Astrocyte of the spinal cord (primary cell): ENCODE measurements at regions not wholly inside any gene's neighbourhood (a gene's known extent, or its start where the extent isn't known, plus 50 kb on each side); places are given as distances from the start of the nearest gene placed in this dataset.

Source experiments
- DNase-seq: peaks from one replicate; pipeline ENCODE4 v3.0.0; 2011; ENCODE audit warnings: low read depth, low spot score
- H3K4me3 ChIP-seq: 2 replicates; pipeline ENCODE4 v1.5.1; 2011; ENCODE audit warnings: low read depth, mild to moderate bottlenecking, low read length, moderate library complexity
- in situ Hi-C: cut with HindIII; loops from 2 replicates; pipeline ENCODE4 v1.10.0; 2017; ENCODE audit warnings: low sequenced_read_pairs
- TF ChIP-seq, protein P1 (sequence below): IDR thresholded peaks from 2 replicates; pipeline ENCODE4 v1.5.1; 2012; ENCODE audit warnings: low read depth, mild to moderate bottlenecking, low read length, inconsistent platforms

- TF ChIP-seq, protein P1, sequence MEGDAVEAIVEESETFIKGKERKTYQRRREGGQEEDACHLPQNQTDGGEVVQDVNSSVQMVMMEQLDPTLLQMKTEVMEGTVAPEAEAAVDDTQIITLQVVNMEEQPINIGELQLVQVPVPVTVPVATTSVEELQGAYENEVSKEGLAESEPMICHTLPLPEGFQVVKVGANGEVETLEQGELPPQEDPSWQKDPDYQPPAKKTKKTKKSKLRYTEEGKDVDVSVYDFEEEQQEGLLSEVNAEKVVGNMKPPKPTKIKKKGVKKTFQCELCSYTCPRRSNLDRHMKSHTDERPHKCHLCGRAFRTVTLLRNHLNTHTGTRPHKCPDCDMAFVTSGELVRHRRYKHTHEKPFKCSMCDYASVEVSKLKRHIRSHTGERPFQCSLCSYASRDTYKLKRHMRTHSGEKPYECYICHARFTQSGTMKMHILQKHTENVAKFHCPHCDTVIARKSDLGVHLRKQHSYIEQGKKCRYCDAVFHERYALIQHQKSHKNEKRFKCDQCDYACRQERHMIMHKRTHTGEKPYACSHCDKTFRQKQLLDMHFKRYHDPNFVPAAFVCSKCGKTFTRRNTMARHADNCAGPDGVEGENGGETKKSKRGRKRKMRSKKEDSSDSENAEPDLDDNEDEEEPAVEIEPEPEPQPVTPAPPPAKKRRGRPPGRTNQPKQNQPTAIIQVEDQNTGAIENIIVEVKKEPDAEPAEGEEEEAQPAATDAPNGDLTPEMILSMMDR: no peak
- H3K4me3 ChIP-seq: no peak overlapping the region
- in situ Hi-C loops: no loop called here
- DNase-seq: peak; percentile 4
Observed at GRCh38 chr18:27656905-27657304, 471.8 kb upstream of the CHST9 start.

GRCh38 chr18:27656167-27656778, 471.2 kb upstream of the CHST9 start:
- DNase-seq: peak; percentile 66
- in situ Hi-C loops: no loop called here
- H3K4me3 ChIP-seq: no peak overlapping the region
- TF ChIP-seq, protein P1: no peak

DNA sequence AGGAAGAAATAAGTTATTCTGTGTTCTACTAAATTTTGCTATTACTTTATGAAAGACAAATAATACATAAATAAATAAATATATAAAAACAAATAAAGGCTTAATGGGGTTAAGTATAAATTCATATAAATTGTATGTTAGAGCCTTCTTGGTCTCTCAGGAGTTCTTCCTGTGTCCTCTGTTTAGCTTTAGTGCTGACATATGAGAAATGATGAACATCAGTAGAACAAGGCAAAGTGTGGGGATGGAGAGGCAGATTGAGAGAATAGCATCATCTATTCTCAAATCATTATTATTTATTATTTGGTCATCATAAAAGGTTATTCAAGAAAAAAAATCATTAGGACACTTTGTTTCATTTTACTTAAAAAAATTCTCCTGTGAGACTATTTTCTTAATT, 468.1 kb upstream of the CHST9 start:
- TF ChIP-seq, protein P1: no peak
- in situ Hi-C loops: no loop called here
- no peak overlapping the region for H3K4me3 ChIP-seq

DNA sequence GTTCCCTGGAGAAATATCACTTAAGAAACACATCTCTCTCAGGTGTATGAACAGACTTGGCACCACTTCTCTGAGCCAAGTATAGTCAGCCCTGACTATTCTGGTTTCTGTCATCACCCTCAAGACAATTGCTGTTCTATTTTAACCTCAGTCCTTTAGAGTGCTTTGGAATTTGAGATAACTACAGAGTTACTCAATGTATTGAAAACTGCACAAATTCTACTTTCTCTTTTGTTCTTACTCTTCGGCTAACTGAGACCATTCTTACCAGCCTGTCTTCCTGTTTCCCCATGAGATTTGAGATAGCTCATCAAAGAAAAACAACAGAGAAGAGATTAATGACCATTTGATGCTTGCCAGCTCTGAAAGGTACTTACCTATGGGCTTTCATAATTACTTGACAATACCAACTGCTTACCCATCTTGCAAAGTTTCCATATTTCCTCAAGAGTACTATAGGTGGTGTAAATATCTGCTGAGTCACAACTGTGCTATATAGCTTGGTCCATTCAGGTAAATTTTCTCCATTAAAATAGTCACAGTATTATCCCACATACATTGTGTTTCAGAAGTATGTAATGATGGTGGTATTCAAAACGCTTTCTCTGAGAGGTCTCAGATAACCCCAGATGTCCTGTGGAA, 467.5 kb upstream of the CHST9 start:
- no peak for DNase-seq
- no peak overlapping the region for H3K4me3 ChIP-seq
- TF ChIP-seq, protein P1: no peak
- in situ Hi-C loops: no loop called here

More for the DNA sequence above, 468.1 kb upstream of the CHST9 start:
- DNase-seq: no peak

DNA sequence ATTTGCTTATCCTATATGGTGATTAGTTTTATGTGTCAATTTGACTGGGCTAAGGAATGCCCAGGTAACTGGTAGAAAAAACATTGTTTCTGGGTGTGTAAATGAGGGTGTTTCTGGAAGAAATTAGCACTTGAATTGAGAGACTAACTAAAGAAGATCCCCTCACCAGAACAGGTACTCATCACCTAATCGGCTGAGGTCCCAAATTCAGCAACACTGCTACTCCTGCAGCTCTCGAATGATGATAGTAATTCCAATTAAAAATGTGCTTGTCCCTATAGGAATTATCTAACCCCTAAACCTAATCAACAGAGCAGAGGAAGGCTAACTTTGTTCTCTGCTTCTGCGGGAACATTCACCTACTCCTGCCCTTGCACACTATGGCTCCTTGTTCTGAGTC, 464.5 kb upstream of the CHST9 start:
- in situ Hi-C loops: no loop called here
- DNase-seq: no peak
- TF ChIP-seq, protein P1: no peak
- no peak overlapping the region for H3K4me3 ChIP-seq

GRCh38 chr18:27645929-27646328, 460.8 kb upstream of the CHST9 start:
- no peak overlapping the region for H3K4me3 ChIP-seq
- DNase-seq: peak; percentile 5
- TF ChIP-seq, protein P1: no peak
- in situ Hi-C loops: no loop called here
